ENCODE measurements at regions not wholly inside any gene's neighbourhood (a gene's known extent, or its start where the extent isn't known, plus 50 kb on each side); places are given as distances from the start of the nearest gene placed in this dataset.
"Not testable (repeated sequence)": the region's sequence is repeated elsewhere in the genome, so short reads cannot be mapped to it uniquely, and the experiment has no call there.

GRCh38 chr3:182399978-182400737 lies 393.1 kb upstream of the ATP11B start:
- DNase-seq (ENCODE audit: low read depth): no peak

DNA sequence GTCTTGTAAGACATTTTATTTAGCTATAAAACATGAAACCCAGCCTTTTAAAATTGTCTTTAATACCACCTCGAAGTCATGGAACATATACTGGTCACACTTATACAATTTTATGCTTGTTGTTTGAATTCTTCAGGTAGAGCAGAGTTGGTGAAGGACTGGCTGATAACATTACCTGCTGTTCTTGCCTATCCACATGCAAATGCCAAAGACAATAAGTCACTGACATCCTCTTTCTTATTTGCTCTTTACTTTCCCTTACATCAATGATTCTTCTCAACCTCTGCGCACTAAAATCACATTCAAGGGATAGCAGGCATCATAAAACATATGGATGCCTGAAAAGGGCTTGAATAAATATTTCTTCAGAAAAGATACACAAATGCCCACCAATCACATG lies 392.5 kb upstream of the ATP11B start:
- DNase-seq (ENCODE audit: low read depth): no peak

GRCh38 chr3:182404031-182404430 lies 389.3 kb upstream of the ATP11B start:
- no peak for DNase-seq (ENCODE audit: low read depth)

- DNase-seq (ENCODE audit: low read depth): no peak
Observed at GRCh38 chr3:182405759-182406158, 387.5 kb upstream of the ATP11B start.

- no peak for DNase-seq (ENCODE audit: low read depth)
Observed at GRCh38 chr3:182406786-182407185, 386.5 kb upstream of the ATP11B start.

DNA sequence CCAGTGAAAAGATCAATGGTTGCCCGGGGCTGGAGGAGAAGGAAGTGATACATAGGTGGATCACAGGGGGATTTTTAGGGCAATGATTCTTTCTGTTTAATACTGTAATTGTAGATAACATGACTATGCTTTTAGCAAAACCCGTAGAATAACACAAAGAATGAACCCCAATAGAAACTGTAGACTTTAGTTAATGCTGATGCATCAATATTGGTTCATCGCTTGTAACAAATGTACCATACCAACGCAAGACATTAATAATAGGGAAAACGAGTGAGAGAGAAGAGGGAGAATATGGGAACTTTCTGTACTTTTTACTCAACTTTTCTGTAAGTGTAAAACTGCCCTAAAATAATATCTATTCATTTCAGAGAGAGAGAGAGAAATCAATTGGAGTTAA lies 383.3 kb upstream of the ATP11B start:
- DNase-seq (ENCODE audit: low read depth): no peak

DNA sequence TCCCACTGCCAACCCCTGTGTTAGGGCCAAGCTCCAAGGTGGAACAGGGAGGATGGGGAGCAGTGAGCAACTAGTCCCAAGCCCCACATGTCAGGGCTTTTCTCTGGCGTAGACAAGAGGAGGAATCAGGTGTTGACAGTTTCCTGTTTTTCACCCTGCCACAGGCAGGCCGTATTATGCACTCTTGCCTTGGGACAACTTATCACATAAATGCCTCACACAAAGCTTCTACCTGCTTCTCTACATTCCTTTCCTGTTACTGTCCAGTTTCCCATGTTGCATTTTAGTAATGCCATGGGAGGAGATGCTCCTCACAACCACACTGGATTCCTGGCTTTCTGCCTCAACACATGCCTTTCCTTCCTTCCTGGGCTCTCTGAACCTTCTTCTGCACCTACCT lies 381.2 kb upstream of the ATP11B start:
- no peak for DNase-seq (ENCODE audit: low read depth)

DNA sequence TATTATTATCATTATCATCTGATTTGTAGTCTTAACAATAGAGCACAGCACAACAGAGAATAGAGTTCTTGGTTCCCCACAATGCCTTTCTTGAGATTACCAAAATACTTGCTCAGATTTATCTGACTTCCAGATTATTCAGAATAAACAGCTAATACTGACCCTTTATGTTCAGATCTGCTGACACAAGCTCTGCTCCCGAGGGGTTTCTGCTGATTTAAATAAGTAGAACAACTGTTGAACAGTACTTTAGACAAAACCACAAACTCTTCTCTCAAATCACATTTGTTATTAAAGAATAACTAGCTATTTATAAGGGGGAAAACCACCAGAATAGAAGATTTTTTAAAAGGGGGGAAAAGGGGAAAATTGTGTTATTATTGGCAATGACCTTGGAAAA lies 380.2 kb upstream of the ATP11B start:
- no peak for DNase-seq (ENCODE audit: low read depth)

GRCh38 chr3:182413682-182414081 lies 379.6 kb upstream of the ATP11B start:
- DNase-seq (ENCODE audit: low read depth): no peak

- DNase-seq (ENCODE audit: low read depth): no peak
Observed at GRCh38 chr3:182414586-182414985, 378.7 kb upstream of the ATP11B start.

GRCh38 chr3:182420741-182421140 lies 372.6 kb upstream of the ATP11B start:
- no peak for DNase-seq (ENCODE audit: low read depth)

DNA sequence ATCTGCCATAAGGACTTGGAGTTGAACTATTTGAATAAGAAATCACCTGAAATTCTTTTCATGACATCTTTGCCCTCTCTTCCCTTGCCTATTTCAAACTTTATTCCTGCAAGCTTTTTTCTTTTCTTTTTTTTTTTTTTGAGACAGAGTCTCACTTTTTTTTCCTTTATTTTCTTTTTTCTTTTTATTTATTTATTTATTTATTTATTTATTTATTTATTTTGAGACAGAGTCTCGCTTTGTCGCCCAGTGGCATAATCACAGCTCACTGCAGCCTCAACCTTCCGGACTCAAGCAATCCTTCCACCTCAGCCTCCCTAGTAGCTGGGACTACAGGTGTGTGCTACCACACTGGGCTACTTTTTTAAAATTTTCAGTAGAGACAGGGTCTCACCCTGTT lies 369.3 kb upstream of the ATP11B start:
- DNase-seq (ENCODE audit: low read depth): no peak

DNA sequence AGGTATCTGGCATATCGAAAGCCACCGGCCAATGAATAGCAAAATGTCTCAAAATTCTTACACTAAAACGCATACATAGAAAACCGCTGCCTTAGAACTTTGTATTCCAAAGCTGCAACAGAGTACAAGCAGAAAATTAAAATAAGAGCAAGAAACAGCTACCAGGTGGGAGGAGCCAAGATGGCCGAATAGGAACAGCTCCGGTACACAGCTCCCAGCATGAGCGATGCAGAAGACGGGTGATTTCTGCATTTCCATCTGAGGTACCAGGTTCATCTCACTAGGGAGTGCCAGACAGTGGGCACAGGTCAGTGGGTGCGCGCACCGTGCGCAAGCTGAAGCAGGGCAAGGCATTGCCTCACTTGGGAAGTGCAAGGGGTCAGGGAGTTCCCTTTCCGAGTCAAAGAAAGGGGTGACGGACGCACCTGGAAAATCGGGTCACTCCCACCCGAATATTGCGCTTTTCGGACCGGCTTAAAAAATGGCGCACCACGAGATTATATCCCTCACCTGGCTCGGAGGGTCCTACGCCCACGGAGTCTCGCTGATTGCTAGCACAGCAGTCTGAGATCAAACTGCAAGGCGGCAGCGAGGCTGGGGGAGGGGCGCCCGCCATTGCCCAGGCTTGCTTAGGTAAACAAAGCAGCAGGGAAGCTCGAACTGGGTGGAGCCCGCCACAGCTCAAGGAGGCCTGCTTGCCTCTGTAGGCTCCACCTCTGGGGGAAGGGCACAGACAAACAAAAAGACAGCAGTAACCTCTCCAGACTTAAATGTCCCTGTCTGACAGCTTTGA lies 367.2 kb upstream of the ATP11B start:
- DNase-seq (ENCODE audit: low read depth): not testable (repeated sequence)

- not testable (repeated sequence) for DNase-seq (ENCODE audit: low read depth)
Observed at GRCh38 chr3:182431972-182432371, 361.3 kb upstream of the ATP11B start.

GRCh38 chr3:182435860-182436259 lies 357.4 kb upstream of the ATP11B start:
- no peak for DNase-seq (ENCODE audit: low read depth)

DNA sequence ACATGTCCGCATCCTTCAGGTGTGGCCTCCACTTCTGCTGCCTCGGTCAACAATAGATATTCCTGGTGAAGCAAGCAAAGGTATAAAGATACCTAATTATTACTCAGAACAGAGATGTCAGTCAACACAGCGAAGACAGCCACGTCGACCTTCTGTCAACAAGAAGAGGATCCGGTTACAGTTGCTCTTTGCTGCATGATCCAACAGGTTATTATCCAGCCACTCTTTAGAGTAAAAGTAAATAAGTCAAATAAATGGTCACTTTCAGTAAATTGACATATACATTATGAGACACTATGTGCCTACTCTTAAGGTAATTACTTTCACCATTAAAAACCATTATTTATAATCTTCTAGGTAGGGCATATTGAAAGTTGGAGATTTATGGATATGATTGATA lies 356.8 kb upstream of the ATP11B start:
- DNase-seq (ENCODE audit: low read depth): no peak

DNA sequence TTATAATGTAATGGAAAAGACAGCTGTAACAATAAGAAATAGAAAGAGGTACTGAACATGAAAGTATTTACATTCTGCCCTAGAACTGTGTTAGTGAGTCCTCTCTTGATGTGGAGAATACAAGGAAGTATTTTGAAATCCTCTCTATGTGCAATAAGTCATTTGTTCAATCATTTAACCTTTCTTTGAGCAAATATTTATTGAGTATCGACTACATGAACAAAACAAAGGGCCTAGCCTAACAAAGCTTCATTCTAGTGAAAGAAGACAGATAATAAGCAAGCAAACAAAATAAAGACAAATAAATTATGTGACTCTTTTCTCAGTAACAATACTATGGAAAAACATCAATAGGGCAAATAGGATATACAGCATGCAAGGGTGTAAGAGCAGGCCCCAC lies 354.9 kb upstream of the ATP11B start:
- DNase-seq (ENCODE audit: low read depth): no peak

DNA sequence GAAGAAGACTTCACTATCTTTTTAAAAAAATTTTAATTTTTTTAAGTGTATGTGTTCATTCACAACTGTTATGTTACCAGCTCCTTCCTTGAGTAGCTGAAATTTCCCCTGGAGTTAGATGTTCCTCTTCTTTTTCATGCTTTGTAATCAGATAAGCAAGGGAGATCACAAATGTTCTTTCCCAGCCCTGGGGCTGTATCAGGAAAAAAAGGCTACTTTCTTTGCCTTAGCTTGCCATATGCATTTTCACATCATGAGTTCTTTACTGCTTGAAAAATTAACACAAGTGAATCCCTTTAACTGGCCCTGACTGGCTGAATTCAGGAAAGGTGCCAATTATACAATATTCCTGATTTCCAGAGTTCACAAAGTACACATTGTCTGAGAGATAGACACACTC lies 353.2 kb upstream of the ATP11B start:
- DNase-seq (ENCODE audit: low read depth): no peak

- no peak for DNase-seq (ENCODE audit: low read depth)
Observed at GRCh38 chr3:182445576-182445975, 347.7 kb upstream of the ATP11B start.

- DNase-seq (ENCODE audit: low read depth): no peak
Observed at GRCh38 chr3:182450942-182451787, 342.1 kb upstream of the ATP11B start.

GRCh38 chr3:182451871-182452270 lies 341.4 kb upstream of the ATP11B start:
- DNase-seq (ENCODE audit: low read depth): no peak

DNA sequence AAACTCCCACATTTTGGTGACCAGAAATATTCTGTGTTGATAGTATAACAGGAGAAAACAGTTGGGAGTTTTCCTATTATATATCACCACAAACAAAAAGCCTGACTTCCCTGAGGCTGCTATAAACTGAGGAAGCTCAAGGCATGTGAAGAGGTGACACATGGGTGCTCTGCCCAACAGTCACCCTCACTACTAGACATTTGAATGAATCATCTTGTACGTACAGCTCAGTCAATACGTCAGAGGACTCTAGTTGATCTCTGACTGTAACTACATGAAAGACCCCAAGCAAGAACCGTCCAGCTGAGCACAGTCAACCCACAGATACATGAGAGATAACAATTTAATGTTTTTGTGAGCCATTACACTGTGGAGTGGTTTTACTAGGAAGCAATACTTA lies 338.3 kb upstream of the ATP11B start:
- DNase-seq (ENCODE audit: low read depth): no peak

- no peak for DNase-seq (ENCODE audit: low read depth)
Observed at GRCh38 chr3:182460303-182460702, 333.0 kb upstream of the ATP11B start.
